ENCODE measurements at regions not wholly inside any gene's neighbourhood (a gene's known extent, or its start where the extent isn't known, plus 50 kb on each side); places are given as distances from the start of the nearest gene placed in this dataset.

DNA sequence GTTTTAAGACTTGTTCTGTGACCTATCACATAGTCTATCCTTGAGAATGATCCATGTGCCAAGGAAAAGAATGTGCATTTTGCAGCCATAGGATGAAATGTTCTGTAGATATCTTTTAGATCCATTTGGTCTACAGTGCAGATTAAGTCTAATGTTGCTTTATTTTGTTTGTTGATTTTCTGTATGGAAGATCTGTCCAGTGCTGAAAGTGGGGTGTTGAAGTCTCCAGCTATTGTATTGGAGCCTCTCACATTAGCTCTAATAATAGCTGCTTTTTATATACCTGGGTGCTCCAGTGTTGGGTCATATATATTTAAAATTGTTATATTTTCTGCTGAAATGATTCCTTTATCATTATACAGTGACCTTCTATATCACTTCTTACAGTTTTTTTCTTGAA is 155.6 kb upstream of the MON1B start:
- no peak for TF ChIP-seq EZH2 (IDR thresholded peaks at IDR 0.05; ENCODE audit: insufficient read depth, poor library complexity, severe bottlenecking)
- TF ChIP-seq EZH2phosphoT487 (IDR thresholded peaks at IDR 0.05; ENCODE audit: insufficient read depth, low read depth), result no peak
